MCF 10A (cell line): ENCODE measurements at regions not wholly inside any gene's neighbourhood (a gene's known extent, or its start where the extent isn't known, plus 50 kb on each side); places are given as distances from the start of the nearest gene placed in this dataset.

ENCODE experiments used
- BruUV-seq: library from RNA; stranded (reverse); fragments of 400-500 nt; replicated peaks from 2 replicates; lab custom pipeline; 2021; lab: Mats Ljungman, UMichigan
- CTCF ChIA-PET: fragments of 300-600 bp; sonication (Branson Sonifier 250); formaldehyde crosslinking; extraction: SDS; loops from one replicate; lab custom pipeline; 2021; ENCODE audit warnings: antibody characterized with exemption, inconsistent platforms; lab: Yijun Ruan, JAX
- POLR2A ChIA-PET: fragments of 300-600, 350-650 bp; sonication (Branson Sonifier 250); formaldehyde crosslinking; extraction: SDS; loops from one replicate; lab custom pipeline; 2020; ENCODE audit warnings: antibody characterized with exemption, inconsistent platforms; lab: Yijun Ruan, JAX
- DNase-seq: peaks from one replicate; pipeline ENCODE4 v3.0.0-alpha.2; 2018; ENCODE audit not compliant: unreplicated experiment
- H3K27ac Mint-ChIP-seq: one replicate; pipeline ENCODE4 v1.8.0; 2022; ENCODE audit warnings: mild to moderate bottlenecking, low read depth, mixed read lengths; ENCODE audit not compliant: unreplicated experiment
- H3K27me3 Mint-ChIP-seq: one replicate; pipeline ENCODE4 v1.8.0; 2022; ENCODE audit warnings: mixed read lengths; ENCODE audit not compliant: insufficient read depth, unreplicated experiment
- H3K36me3 Mint-ChIP-seq: one replicate; pipeline ENCODE4 v1.8.0; 2022; ENCODE audit warnings: mild to moderate bottlenecking, moderate library complexity, mixed read lengths; ENCODE audit not compliant: insufficient read depth, unreplicated experiment
- H3K4me1 Mint-ChIP-seq: one replicate; pipeline ENCODE4 v1.8.0; 2022; ENCODE audit warnings: mixed read lengths; ENCODE audit not compliant: insufficient read depth, unreplicated experiment
- H3K4me3 Mint-ChIP-seq: one replicate; pipeline ENCODE4 v1.8.0; 2022; ENCODE audit warnings: mild to moderate bottlenecking, moderate library complexity, mixed read lengths; ENCODE audit not compliant: unreplicated experiment
- H3K9me3 Mint-ChIP-seq: one replicate; pipeline ENCODE4 v1.8.0; 2022; ENCODE audit warnings: mixed read lengths; ENCODE audit not compliant: unreplicated experiment
- CTCF ChIP-seq: fragments of 200-600 bp; IDR thresholded peaks from one replicate; pipeline ENCODE4 v1.8.0; 2022; ENCODE audit warnings: antibody characterized with exemption, mild to moderate bottlenecking; ENCODE audit not compliant: unreplicated experiment
- intact Hi-C: fragments of 100-400 bp; cut with micrococcal nuclease; formaldehyde crosslinking; loops from 2 replicates; pipeline ENCODE4 v1.14.1; 2022

DNA sequence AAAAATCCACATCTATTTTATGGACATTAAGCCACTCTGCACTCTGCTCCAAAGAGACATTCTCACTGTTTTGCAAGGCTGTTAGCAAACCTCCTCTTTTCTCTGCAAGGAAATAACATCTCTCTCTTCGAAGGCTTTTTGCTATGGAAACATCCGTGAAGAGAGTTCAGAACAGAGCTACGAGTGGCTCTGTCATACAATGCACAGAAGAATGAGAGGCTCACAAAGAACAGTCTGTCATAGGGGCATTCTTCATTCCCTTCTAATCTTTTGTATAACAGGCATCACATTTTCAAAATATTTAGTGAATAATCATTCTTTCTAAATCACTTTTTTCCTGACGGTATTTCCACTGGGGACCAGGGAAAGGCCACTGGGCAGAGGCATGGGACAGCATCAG is 346.1 kb downstream of the IRS2 start:
- Mint-ChIP-seq H3K27me3 (no peaks in the 10 kb centered on the region), H3K27ac (no peak overlapping the region), H3K9me3 (peaks cover 12% of the 10 kb centered on the region), H3K4me1 (peaks cover 15% of the 10 kb centered on the region), H3K4me3 (no peak overlapping the region), H3K36me3 (no peaks in the 10 kb centered on the region)
- no peak for DNase-seq
- CTCF ChIA-PET: no interaction called here
- intact Hi-C loops: no loop called here
- no TSS peak for BruUV-seq
- no peak for TF ChIP-seq CTCF
- POLR2A ChIA-PET: no interaction called here

DNA sequence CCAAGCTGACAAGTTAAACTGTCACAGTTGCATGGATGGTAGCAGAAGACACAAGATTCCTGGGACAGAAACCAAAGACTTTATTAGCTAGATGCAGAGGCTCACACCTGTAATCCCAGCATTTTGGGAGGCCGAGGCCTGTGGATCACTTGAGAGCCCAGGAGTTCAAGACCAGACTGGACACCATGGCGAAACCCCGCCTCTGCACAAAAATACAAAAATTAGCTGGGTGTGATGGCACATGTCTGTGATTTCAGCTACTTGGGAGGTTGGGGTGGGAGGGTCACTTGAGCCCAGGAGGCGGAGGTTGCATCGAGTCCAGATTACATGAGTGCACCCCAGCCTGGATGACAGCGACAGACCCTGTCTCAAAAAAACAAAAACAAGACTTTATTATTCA is 346.6 kb downstream of the IRS2 start:
- H3K27ac Mint-ChIP-seq: no peak overlapping the region
- peaks cover 15% of the 10 kb centered on the region for H3K4me1 Mint-ChIP-seq
- BruUV-seq: no TSS peak
- ChIA-PET POLR2A (no interaction called here), CTCF (no interaction called here)
- H3K4me3 Mint-ChIP-seq: no peak overlapping the region
- intact Hi-C loops: no loop called here
- TF ChIP-seq CTCF: no peak
- H3K36me3 Mint-ChIP-seq: no peaks in the 10 kb centered on the region
- no peak for DNase-seq
- no peaks in the 10 kb centered on the region for H3K27me3 Mint-ChIP-seq
- peaks cover 7% of the 10 kb centered on the region for H3K9me3 Mint-ChIP-seq

- POLR2A ChIA-PET: interaction anchor here (0.6 to 1.8 kb wide), 12 partner anchors 13 to 343 kb away, joined by 3 to 8 read pairs (median 4); no protein-coding TSS in a partner anchor
- no peaks in the 10 kb centered on the region for H3K36me3 Mint-ChIP-seq
- intact Hi-C loops: no loop called here
- BruUV-seq: no TSS peak
- H3K4me1 Mint-ChIP-seq: peaks cover 22% of the 10 kb centered on the region
- TF ChIP-seq CTCF: no peak
- peaks cover 8% of the 10 kb centered on the region for H3K9me3 Mint-ChIP-seq
- CTCF ChIA-PET: interaction anchor here (0.6 to 1.5 kb wide), 5 partner anchors 153 to 292 kb away, joined by 3 to 4 read pairs (median 3); no protein-coding TSS in a partner anchor
- peak; percentile 16 for DNase-seq
- H3K27me3 Mint-ChIP-seq: no peaks in the 10 kb centered on the region
- H3K27ac Mint-ChIP-seq: no peak overlapping the region
- H3K4me3 Mint-ChIP-seq: no peak overlapping the region
Observed at GRCh38 chr13:109436841-109437240, 349.5 kb downstream of the IRS2 start.

DNA sequence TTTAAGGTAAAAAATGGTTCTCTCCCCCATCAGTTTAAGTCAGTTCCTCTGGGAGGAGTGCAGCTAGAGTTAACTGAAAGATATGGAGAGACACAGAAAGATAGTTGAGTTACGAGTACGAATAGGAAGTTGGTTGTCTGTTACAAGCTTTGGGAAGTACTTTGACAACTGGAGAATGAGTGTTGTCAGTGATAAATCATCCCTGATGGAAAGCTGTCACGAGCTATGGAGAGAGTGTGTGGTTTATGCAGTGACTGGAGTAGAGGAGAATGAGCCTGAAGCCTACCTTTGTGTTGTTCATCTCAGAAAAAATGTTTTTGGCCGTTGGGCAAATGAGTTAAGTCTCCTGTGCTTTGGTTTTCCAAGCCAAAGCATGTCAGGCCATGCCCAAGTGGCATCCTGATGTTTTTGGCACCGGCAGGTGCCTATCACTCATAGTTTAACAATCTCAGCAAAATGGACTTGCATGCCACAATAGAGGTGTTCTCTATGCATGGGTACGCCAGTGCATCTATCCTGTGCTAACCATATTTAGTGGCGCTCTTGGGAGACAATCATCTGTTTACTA is 350.2 kb downstream of the IRS2 start:
- peak overlapping the region; percentile 11 for H3K27ac Mint-ChIP-seq
- no peaks in the 10 kb centered on the region for H3K27me3 Mint-ChIP-seq
- peak; percentile 90 for DNase-seq
- intact Hi-C loops: no loop called here
- TF ChIP-seq CTCF: no peak
- H3K9me3 Mint-ChIP-seq: peaks cover 8% of the 10 kb centered on the region
- H3K4me3 Mint-ChIP-seq: peak overlapping the region; percentile 0
- no peaks in the 10 kb centered on the region for H3K36me3 Mint-ChIP-seq
- BruUV-seq: no TSS peak
- ChIA-PET POLR2A (interaction anchor here (0.6 to 1.8 kb wide), 17 partner anchors 14 to 355 kb away, joined by 3 to 8 read pairs (median 4); no protein-coding TSS in a partner anchor), CTCF (interaction anchor here (0.7 to 1.5 kb wide), 4 partner anchors 152 to 291 kb away, joined by 3 to 4 read pairs (median 4); no protein-coding TSS in a partner anchor)
- H3K4me1 Mint-ChIP-seq: peaks cover 22% of the 10 kb centered on the region
